Peyer's patch (tissue), 4 donors: ENCODE measurements at regions not wholly inside any gene's neighbourhood (a gene's known extent, or its start where the extent isn't known, plus 50 kb on each side); places are given as distances from the start of the nearest gene placed in this dataset.
"Not testable (repeated sequence)": the region's sequence is repeated elsewhere in the genome, so short reads cannot be mapped to it uniquely, and the experiment has no call there.

ENCODE experiments used
- DNase-seq, 3 donors: peaks; one replicate each; pipeline ENCODE4 v3.0.0-alpha.2; 2017 to 2019
- H3K27ac ChIP-seq, 4 donors: fragments of 200-600 bp; sonication (generic); one replicate each; pipeline ENCODE4 v1.5.1; 2016 to 2019
- H3K27me3 ChIP-seq, 2 donors: fragments of 200-600 bp; sonication (generic); one replicate each; pipeline ENCODE4 v1.5.1; 2019
- H3K36me3 ChIP-seq, 3 donors: fragments of 200-600 bp; sonication (generic); one replicate each; pipeline ENCODE4 v1.5.1; 2016 to 2019
- H3K4me1 ChIP-seq, 4 donors: fragments of 200-600 bp; sonication (generic); one replicate each; pipeline ENCODE4 v1.5.1; 2016 to 2019
- H3K4me3 ChIP-seq, 4 donors: fragments of 200-600 bp; sonication (generic); 1 replicate in 3 of 4; 2 replicates in 1 of 4; pipeline ENCODE4 v1.5.1; 2016 to 2019; ENCODE audit warnings: mild to moderate bottlenecking in 1 of 4
- H3K9me3 ChIP-seq, 4 donors: fragments of 200-600 bp; sonication (generic); one replicate each; pipeline ENCODE4 v1.5.1; 2016 to 2019; ENCODE audit warnings: mild to moderate bottlenecking in 1 of 4
- CTCF ChIP-seq, 6 experiments: fragments of 450-650 bp in 4 of 6; fragments of 200-600 bp in 2 of 6; sonication (generic) in 1 of 6; IDR thresholded peaks; one replicate each; pipeline ENCODE4 v1.5.1; 2017 to 2019; ENCODE audit warnings: antibody characterized with exemption in 6 of 6, mild to moderate bottlenecking in 3 of 6, moderate library complexity in 1 of 6
- POLR2A ChIP-seq, 2 donors: fragments of 450-650 bp; IDR thresholded peaks; one replicate each; pipeline ENCODE4 v1.5.1; 2017; ENCODE audit warnings: antibody characterized with exemption in 2 of 2, mild to moderate bottlenecking in 2 of 2, moderate library complexity in 2 of 2

GRCh38 chr7:50920031-50920635, 137.4 kb upstream of the GRB10 start:
- TF ChIP-seq POLR2A (IDR thresholded peaks at IDR 0.05): no peak
- no peak for TF ChIP-seq CTCF (IDR thresholded peaks at IDR 0.05)
- no peaks in the 10 kb centered on the region for H3K36me3 ChIP-seq
- no peaks in the 10 kb centered on the region for H3K4me1 ChIP-seq
- no peak for DNase-seq
- no peak overlapping the region for H3K27ac ChIP-seq
- H3K9me3 ChIP-seq: no peaks in the 10 kb centered on the region
- H3K27me3 ChIP-seq: no peaks in the 10 kb centered on the region
- no peak overlapping the region for H3K4me3 ChIP-seq

GRCh38 chr7:50915621-50916020, 132.9 kb upstream of the GRB10 start:
- H3K4me3 ChIP-seq: no peak overlapping the region
- no peak for DNase-seq
- no peak overlapping the region for H3K27ac ChIP-seq
- H3K27me3 ChIP-seq: no peaks in the 10 kb centered on the region
- H3K36me3 ChIP-seq: no peaks in the 10 kb centered on the region
- H3K4me1 ChIP-seq: no peaks in the 10 kb centered on the region
- TF ChIP-seq CTCF (IDR thresholded peaks at IDR 0.05): no peak
- TF ChIP-seq POLR2A (IDR thresholded peaks at IDR 0.05): no peak
- H3K9me3 ChIP-seq: no peaks in the 10 kb centered on the region

- H3K36me3 ChIP-seq: no peaks in the 10 kb centered on the region
- H3K9me3 ChIP-seq: no peaks in the 10 kb centered on the region
- no peaks in the 10 kb centered on the region for H3K4me1 ChIP-seq
- no peaks in the 10 kb centered on the region for H3K27me3 ChIP-seq
- no peak for DNase-seq
- no peak for TF ChIP-seq CTCF (IDR thresholded peaks at IDR 0.05)
- H3K27ac ChIP-seq: no peak overlapping the region
- no peak overlapping the region for H3K4me3 ChIP-seq
Observed at GRCh38 chr7:50914460-50914859, 131.8 kb upstream of the GRB10 start.

- no peak for DNase-seq
- Histone ChIP-seq H3K4me3 (no peak overlapping the region), H3K4me1 (no peaks in the 10 kb centered on the region), H3K27me3 (no peaks in the 10 kb centered on the region), H3K27ac (no peak overlapping the region), H3K36me3 (no peaks in the 10 kb centered on the region), H3K9me3 (no peaks in the 10 kb centered on the region)
- no peak for TF ChIP-seq CTCF (IDR thresholded peaks at IDR 0.05)
Observed at GRCh38 chr7:50908628-50909290, 126.1 kb upstream of the GRB10 start.

- H3K36me3 ChIP-seq, H3K4me1 ChIP-seq, H3K4me3 ChIP-seq: not testable (repeated sequence)
Observed at GRCh38 chr7:50898604-50899477, 116.1 kb upstream of the GRB10 start.

GRCh38 chr7:50887061-50887460, 104.4 kb upstream of the GRB10 start:
- H3K36me3 ChIP-seq, H3K27me3 ChIP-seq, DNase-seq, H3K4me3 ChIP-seq, H3K9me3 ChIP-seq, H3K27ac ChIP-seq, H3K4me1 ChIP-seq: not testable (repeated sequence)

More at GRCh38 chr7:50898604-50899477, 116.1 kb upstream of the GRB10 start:
- not testable (repeated sequence) for H3K27me3 ChIP-seq, H3K9me3 ChIP-seq, H3K27ac ChIP-seq, DNase-seq
